HepG2 (cell line): ENCODE measurements at regions not wholly inside any gene's neighbourhood (a gene's known extent, or its start where the extent isn't known, plus 50 kb on each side); places are given as distances from the start of the nearest gene placed in this dataset.

ENCODE experiments used
- FLYWCH1 ChIP-seq: sonication (generic); formaldehyde crosslinking; IDR thresholded peaks from 2 replicates; pipeline ENCODE4 v1.8.1; 2023; ENCODE audit warnings: mild to moderate bottlenecking, missing genetic modification reagents
- KLF15 ChIP-seq: sonication (generic); formaldehyde crosslinking; IDR thresholded peaks from 2 replicates; pipeline ENCODE4 v1.8.1; 2023; ENCODE audit warnings: borderline replicate concordance, mild to moderate bottlenecking, inconsistent platforms, missing genetic modification reagents, mixed read lengths
- RBM39 ChIP-seq: fragments of 200-400 bp; formaldehyde crosslinking; IDR thresholded peaks from one replicate; pipeline ENCODE4 v1.6.1; 2018; ENCODE audit warnings: antibody characterized with exemption, mild to moderate bottlenecking, low read depth, low read length; ENCODE audit not compliant: poor library complexity, severe bottlenecking
- RFX5 ChIP-seq: IDR thresholded peaks from 2 replicates; pipeline ENCODE4 v1.6.1; 2011; ENCODE audit warnings: low read depth, low read length, improper control_type of control experiment
- THRA ChIP-seq: sonication (generic); formaldehyde crosslinking; IDR thresholded peaks from 2 replicates; pipeline ENCODE4 v1.4.0; 2020; ENCODE audit warnings: missing genetic modification reagents, borderline replicate concordance
- ZNF230 ChIP-seq: sonication (generic); formaldehyde crosslinking; IDR thresholded peaks from 2 replicates; pipeline ENCODE4 v1.4.0; 2020; ENCODE audit warnings: mild to moderate bottlenecking, missing genetic modification reagents
- ZNF547 ChIP-seq: sonication (generic); formaldehyde crosslinking; IDR thresholded peaks from 2 replicates; pipeline ENCODE4 v1.5.1; 2020; ENCODE audit warnings: mild to moderate bottlenecking, missing genetic modification reagents
- TF ChIP-seq, protein P1 (sequence below): sonication (generic); formaldehyde crosslinking; IDR thresholded peaks from 2 replicates; pipeline ENCODE4 v1.8.0; 2023; ENCODE audit warnings: mild to moderate bottlenecking, missing genetic modification reagents
- TF ChIP-seq, protein P2 (sequence below): sonication (generic); formaldehyde crosslinking; IDR thresholded peaks from one replicate; pipeline ENCODE4 v1.5.1; 2020; ENCODE audit warnings: mild to moderate bottlenecking, missing genetic modification reagents; ENCODE audit errors: not compliant biosample characterization
- TF ChIP-seq, protein P3 (sequence below): sonication (generic); formaldehyde crosslinking; IDR thresholded peaks from 2 replicates; pipeline ENCODE4 v1.5.1; 2020; ENCODE audit warnings: mild to moderate bottlenecking, missing genetic modification reagents, borderline replicate concordance

DNA sequence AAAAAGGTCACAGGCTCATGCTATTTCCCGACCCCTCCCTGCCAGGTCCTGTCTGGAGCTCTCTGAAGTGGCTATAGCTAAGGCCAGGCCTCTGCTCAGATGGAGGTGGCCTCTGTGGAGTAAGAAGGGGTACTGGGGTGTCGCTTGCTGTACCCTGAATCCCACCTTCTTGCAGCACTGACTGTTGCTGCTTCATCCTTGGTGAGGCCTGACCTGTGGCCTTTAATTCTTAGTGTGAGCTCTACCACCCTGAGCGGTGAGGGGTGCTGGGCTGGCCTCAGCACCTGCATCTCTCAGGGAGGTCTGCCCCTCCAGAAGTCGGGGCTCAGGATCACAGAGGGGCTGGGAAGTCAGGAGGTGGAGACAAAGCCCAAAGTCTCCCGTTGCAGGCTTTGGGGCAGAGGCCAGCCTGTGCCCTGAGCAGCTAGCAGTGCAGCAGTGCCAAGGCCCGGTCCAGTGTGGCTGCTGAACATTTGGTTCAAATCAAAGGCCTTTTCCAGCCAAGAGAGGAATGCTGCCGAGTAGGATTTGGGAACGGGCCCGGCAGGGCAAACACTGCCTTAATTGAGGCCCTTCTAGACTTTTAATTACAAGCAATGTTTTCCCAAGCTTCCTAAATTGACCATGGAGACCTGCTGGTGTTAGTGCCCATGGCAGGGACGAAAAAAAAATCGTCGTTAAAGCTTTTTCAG lies 133.5 kb upstream of the HAAO start (continued):
- TF ChIP-seq THRA (CRISPR knock-in tag) = peak; percentile 9; the same call in 1 of the 2 replicates
- no peak for TF ChIP-seq RBM39
- no peak for TF ChIP-seq KLF15 (CRISPR knock-in tag)
- TF ChIP-seq FLYWCH1 (CRISPR knock-in tag) = 0 out of 2 replicates have a peak, but pooled peaks have one; percentile 9
- TF ChIP-seq ZNF230 (CRISPR knock-in tag) = peak; percentile 51; the same call in 1 of the 2 replicates
- TF ChIP-seq, protein P1, sequence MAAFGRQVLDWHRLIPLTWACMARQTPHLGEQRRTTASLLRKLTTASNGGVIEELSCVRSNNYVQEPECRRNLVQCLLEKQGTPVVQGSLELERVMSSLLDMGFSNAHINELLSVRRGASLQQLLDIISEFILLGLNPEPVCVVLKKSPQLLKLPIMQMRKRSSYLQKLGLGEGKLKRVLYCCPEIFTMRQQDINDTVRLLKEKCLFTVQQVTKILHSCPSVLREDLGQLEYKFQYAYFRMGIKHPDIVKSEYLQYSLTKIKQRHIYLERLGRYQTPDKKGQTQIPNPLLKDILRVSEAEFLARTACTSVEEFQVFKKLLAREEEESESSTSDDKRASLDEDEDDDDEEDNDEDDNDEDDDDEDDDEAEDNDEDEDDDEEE (CRISPR knock-in tag) = no peak
- no peak for TF ChIP-seq RFX5
- TF ChIP-seq, protein P2, sequence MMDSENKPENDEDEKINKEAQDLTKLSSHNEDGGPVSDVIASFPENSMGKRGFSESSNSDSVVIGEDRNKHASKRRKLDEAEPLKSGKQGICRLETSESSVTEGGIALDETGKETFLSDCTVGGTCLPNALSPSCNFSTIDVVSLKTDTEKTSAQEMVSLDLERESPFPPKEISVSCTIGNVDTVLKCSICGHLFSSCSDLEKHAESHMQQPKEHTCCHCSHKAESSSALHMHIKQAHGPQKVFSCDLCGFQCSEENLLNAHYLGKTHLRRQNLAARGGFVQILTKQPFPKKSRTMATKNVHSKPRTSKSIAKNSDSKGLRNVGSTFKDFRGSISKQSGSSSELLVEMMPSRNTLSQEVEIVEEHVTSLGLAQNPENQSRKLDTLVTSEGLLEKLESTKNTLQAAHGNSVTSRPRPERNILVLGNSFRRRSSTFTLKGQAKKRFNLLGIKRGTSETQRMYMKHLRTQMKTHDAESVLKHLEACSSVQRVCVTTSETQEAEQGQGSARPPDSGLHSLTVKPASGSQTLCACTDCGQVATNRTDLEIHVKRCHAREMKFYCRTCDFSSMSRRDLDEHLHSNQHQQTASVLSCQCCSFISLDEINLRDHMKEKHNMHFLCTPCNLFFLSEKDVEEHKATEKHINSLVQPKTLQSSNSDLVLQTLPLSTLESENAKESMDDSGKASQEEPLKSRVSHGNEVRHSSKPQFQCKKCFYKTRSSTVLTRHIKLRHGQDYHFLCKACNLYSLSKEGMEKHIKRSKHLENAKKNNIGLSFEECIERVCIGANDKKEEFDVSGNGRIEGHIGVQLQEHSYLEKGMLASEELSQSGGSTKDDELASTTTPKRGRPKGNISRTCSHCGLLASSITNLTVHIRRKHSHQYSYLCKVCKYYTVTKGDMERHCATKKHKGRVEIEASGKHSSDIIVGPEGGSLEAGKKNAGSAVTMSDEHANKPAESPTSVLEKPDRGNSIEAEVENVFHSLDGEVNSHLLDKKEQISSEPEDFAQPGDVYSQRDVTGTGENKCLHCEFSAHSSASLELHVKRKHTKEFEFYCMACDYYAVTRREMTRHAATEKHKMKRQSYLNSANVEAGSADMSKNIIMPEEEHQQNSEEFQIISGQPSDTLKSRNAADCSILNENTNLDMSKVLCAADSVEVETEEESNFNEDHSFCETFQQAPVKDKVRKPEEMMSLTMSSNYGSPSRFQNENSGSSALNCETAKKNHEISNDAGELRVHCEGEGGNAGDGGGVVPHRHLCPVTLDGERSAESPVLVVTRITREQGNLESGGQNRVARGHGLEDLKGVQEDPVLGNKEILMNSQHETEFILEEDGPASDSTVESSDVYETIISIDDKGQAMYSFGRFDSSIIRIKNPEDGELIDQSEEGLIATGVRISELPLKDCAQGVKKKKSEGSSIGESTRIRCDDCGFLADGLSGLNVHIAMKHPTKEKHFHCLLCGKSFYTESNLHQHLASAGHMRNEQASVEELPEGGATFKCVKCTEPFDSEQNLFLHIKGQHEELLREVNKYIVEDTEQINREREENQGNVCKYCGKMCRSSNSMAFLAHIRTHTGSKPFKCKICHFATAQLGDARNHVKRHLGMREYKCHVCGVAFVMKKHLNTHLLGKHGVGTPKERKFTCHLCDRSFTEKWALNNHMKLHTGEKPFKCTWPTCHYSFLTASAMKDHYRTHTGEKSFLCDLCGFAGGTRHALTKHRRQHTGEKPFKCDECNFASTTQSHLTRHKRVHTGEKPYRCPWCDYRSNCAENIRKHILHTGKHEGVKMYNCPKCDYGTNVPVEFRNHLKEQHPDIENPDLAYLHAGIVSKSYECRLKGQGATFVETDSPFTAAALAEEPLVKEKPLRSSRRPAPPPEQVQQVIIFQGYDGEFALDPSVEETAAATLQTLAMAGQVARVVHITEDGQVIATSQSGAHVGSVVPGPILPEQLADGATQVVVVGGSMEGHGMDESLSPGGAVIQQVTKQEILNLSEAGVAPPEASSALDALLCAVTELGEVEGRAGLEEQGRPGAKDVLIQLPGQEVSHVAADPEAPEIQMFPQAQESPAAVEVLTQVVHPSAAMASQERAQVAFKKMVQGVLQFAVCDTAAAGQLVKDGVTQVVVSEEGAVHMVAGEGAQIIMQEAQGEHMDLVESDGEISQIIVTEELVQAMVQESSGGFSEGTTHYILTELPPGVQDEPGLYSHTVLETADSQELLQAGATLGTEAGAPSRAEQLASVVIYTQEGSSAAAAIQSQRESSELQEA = peak; percentile 63
- TF ChIP-seq ZNF547 (CRISPR knock-in tag) = peak; percentile 75; the same call in 1 of the 2 replicates
- TF ChIP-seq, protein P3, sequence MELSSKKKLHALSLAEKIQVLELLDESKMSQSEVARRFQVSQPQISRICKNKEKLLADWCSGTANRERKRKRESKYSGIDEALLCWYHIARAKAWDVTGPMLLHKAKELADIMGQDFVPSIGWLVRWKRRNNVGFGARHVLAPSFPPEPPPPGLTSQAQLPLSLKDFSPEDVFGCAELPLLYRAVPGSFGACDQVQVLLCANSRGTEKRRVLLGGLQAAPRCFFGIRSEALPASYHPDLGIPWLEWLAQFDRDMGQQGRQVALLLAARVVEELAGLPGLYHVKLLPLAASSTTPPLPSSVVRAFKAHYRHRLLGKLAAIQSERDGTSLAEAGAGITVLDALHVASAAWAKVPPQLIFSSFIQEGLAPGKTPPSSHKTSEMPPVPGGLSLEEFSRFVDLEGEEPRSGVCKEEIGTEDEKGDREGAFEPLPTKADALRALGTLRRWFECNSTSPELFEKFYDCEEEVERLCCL (CRISPR knock-in tag) = no peak
